SH-SY5Y (cell line): ENCODE measurements at regions not wholly inside any gene's neighbourhood (a gene's known extent, or its start where the extent isn't known, plus 50 kb on each side); places are given as distances from the start of the nearest gene placed in this dataset.

Experiments
- GATA2 ChIP-seq: IDR thresholded peaks from 2 replicates; pipeline ENCODE4 v1.6.1; 2011; ENCODE audit warnings: mild to moderate bottlenecking, low read depth, low read length
- GATA3 ChIP-seq: IDR thresholded peaks from 2 replicates; pipeline ENCODE4 v1.6.1; 2011; ENCODE audit warnings: low read depth, mild to moderate bottlenecking, low read length, moderate library complexity

- no peak for TF ChIP-seq GATA2
- no peak for TF ChIP-seq GATA3
Observed at GRCh38 chr4:136281307-136281706, 1251.0 kb downstream of the PCDH18 start.

GRCh38 chr4:136277741-136278140 lies 1254.6 kb downstream of the PCDH18 start:
- TF ChIP-seq GATA2: no peak
- TF ChIP-seq GATA3: no peak

- TF ChIP-seq GATA3: no peak
- TF ChIP-seq GATA2: no peak
Observed at GRCh38 chr4:136246876-136247275, 1285.4 kb downstream of the PCDH18 start.

GRCh38 chr4:136241221-136241986 lies 1290.9 kb downstream of the PCDH18 start:
- no peak for TF ChIP-seq GATA3
- no peak for TF ChIP-seq GATA2

GRCh38 chr4:136227315-136227714 lies 1305.0 kb downstream of the PCDH18 start:
- no peak for TF ChIP-seq GATA2
- TF ChIP-seq GATA3: no peak

- no peak for TF ChIP-seq GATA3
- TF ChIP-seq GATA2: no peak
Observed at GRCh38 chr4:136219592-136220125, 1312.6 kb downstream of the PCDH18 start.

- no peak for TF ChIP-seq GATA2
- TF ChIP-seq GATA3: no peak
Observed at GRCh38 chr4:136203199-136203598, 1329.1 kb downstream of the PCDH18 start.

GRCh38 chr4:136198358-136198757 lies 1333.9 kb downstream of the PCDH18 start:
- no peak for TF ChIP-seq GATA3
- no peak for TF ChIP-seq GATA2

- TF ChIP-seq GATA2: no peak
- TF ChIP-seq GATA3: no peak
Observed at GRCh38 chr4:136194962-136195361, 1337.3 kb downstream of the PCDH18 start.

GRCh38 chr4:136186650-136187049 lies 1345.6 kb downstream of the PCDH18 start:
- TF ChIP-seq GATA2 (no peak), GATA3 (no peak)

GRCh38 chr4:136183513-136183912 lies 1348.8 kb downstream of the PCDH18 start:
- no peak for TF ChIP-seq GATA3
- TF ChIP-seq GATA2: no peak

- no peak for TF ChIP-seq GATA3
- no peak for TF ChIP-seq GATA2
Observed at GRCh38 chr4:136156947-136157346, 1375.3 kb downstream of the PCDH18 start.

- TF ChIP-seq GATA3 (no peak), GATA2 (no peak)
Observed at GRCh38 chr4:136150046-136150445, 1382.2 kb downstream of the PCDH18 start.

GRCh38 chr4:136136601-136137000 lies 1395.7 kb downstream of the PCDH18 start:
- TF ChIP-seq GATA3: no peak
- no peak for TF ChIP-seq GATA2

- TF ChIP-seq GATA3 (no peak), GATA2 (no peak)
Observed at GRCh38 chr4:136124251-136124745, 1408.0 kb downstream of the PCDH18 start.
